Anterior cingulate cortex (tissue), 58 donors: ENCODE measurements at regions not wholly inside any gene's neighbourhood (a gene's known extent, or its start where the extent isn't known, plus 50 kb on each side); places are given as distances from the start of the nearest gene placed in this dataset.
"Not testable (repeated sequence)": the region's sequence is repeated elsewhere in the genome, so short reads cannot be mapped to it uniquely, and the experiment has no call there.

Source experiments
- DNase-seq, 58 donors: peaks; one replicate each; lab custom pipeline; 2025; lab: John Stamatoyannopoulos, UW

- no peak for DNase-seq
Observed at GRCh38 chr6:21906826-21907225, 313.3 kb downstream of the SOX4 start.

GRCh38 chr6:21907291-21907690 lies 313.7 kb downstream of the SOX4 start:
- DNase-seq: no peak

GRCh38 chr6:21908161-21908848 lies 314.8 kb downstream of the SOX4 start:
- DNase-seq: no peak

GRCh38 chr6:21909321-21909720 lies 315.8 kb downstream of the SOX4 start:
- DNase-seq: no peak

- DNase-seq: no peak
Observed at GRCh38 chr6:21911208-21911607, 317.7 kb downstream of the SOX4 start.

GRCh38 chr6:21912151-21912832 lies 318.7 kb downstream of the SOX4 start:
- DNase-seq: no peak

- DNase-seq: no peak
Observed at GRCh38 chr6:21914121-21914973, 320.8 kb downstream of the SOX4 start.

GRCh38 chr6:21915707-21916260 lies 322.2 kb downstream of the SOX4 start:
- DNase-seq: peak in 13 of 58 donors; percentile 0 to 20 (median 6)

GRCh38 chr6:21918041-21918440 lies 324.5 kb downstream of the SOX4 start:
- DNase-seq: no peak

- no peak for DNase-seq
Observed at GRCh38 chr6:21918666-21919065, 325.1 kb downstream of the SOX4 start.

GRCh38 chr6:21922086-21922485 lies 328.5 kb downstream of the SOX4 start:
- no peak for DNase-seq

- DNase-seq: no peak
Observed at GRCh38 chr6:21924002-21924401, 330.5 kb downstream of the SOX4 start.

GRCh38 chr6:21928827-21929226 lies 335.3 kb downstream of the SOX4 start:
- DNase-seq: no peak

GRCh38 chr6:21931641-21932335 lies 338.2 kb downstream of the SOX4 start:
- no peak for DNase-seq

- no peak for DNase-seq
Observed at GRCh38 chr6:21933351-21933750, 339.8 kb downstream of the SOX4 start.

GRCh38 chr6:21935142-21935541 lies 341.6 kb downstream of the SOX4 start:
- no peak for DNase-seq

GRCh38 chr6:21935561-21936028 lies 342.0 kb downstream of the SOX4 start:
- peak in 1 of 58 donors; percentile 4 for DNase-seq

- no peak for DNase-seq
Observed at GRCh38 chr6:21937466-21937865, 343.9 kb downstream of the SOX4 start.

GRCh38 chr6:21939066-21939465 lies 345.5 kb downstream of the SOX4 start:
- not testable (repeated sequence) for DNase-seq

GRCh38 chr6:21941926-21942325 lies 348.4 kb downstream of the SOX4 start:
- DNase-seq: no peak
